Adrenal gland (tissue), 5 donors: ENCODE measurements at regions not wholly inside any gene's neighbourhood (a gene's known extent, or its start where the extent isn't known, plus 50 kb on each side); places are given as distances from the start of the nearest gene placed in this dataset.

Experiments
- CTCF ChIP-seq, 6 experiments: fragments of 450-650 bp in 4 of 6; fragments of 200-600 bp in 2 of 6; sonication (generic) in 1 of 6; IDR thresholded peaks; 1 replicate in 5 of 6; 2 replicates in 1 of 6; pipeline versions ENCODE4 v1.5.1 to v1.8.0; 2016 to 2021; ENCODE audit warnings: antibody characterized with exemption in 6 of 6, mild to moderate bottlenecking in 2 of 6, moderate library complexity in 1 of 6
- POLR2A ChIP-seq, 2 donors: fragments of 450-650 bp; IDR thresholded peaks; one replicate each; pipeline ENCODE4 v1.6.1; 2017; ENCODE audit warnings: antibody characterized with exemption in 2 of 2, mild to moderate bottlenecking in 2 of 2, moderate library complexity in 1 of 2
- donor health status: DM: no; HTN: no; CAD: no.

GRCh38 chr20:40464731-40465208 is 224.3 kb downstream of the MAFB start:
- TF ChIP-seq CTCF (IDR thresholded peaks at IDR 0.05): no peak
- no peak for TF ChIP-seq POLR2A (IDR thresholded peaks at IDR 0.05)
